Stimulated activated naive CD8-positive, alpha-beta T cell treated with anti-CD3 and anti-CD28 coated beads, Interleukin-15, amount 100 ng/mL, for 72 hours (primary cell): ENCODE measurements at regions not wholly inside any gene's neighbourhood (a gene's known extent, or its start where the extent isn't known, plus 50 kb on each side); places are given as distances from the start of the nearest gene placed in this dataset.
A peak's percentile ranks its signal among the peaks of the same experiment; 100 is the strongest.

Experiments
- ATAC-seq: fragments of 150-1000 bp; cut with Tn5 transposase; 2 replicates; pipeline ENCODE4 v1.10.0; 2021; ENCODE audit warnings: mild to moderate bottlenecking, moderate library complexity
- DNase-seq, 2 donors: peaks; one replicate each; pipeline ENCODE4 v3.0.0; 2021 to 2022
- H3K27ac Mint-ChIP-seq, 2 donors: one replicate each; pipeline ENCODE4 v1.8.0; 2022; ENCODE audit warnings: mild to moderate bottlenecking in 2 of 2, mixed read lengths in 2 of 2, moderate library complexity in 2 of 2
- H3K27me3 Mint-ChIP-seq: one replicate; pipeline ENCODE4 v1.8.0; 2022; ENCODE audit warnings: mixed read lengths
- H3K4me1 Mint-ChIP-seq: one replicate; pipeline ENCODE4 v1.8.0; 2022; ENCODE audit warnings: mild to moderate bottlenecking, mixed read lengths
- H3K4me3 Mint-ChIP-seq, 2 donors: one replicate each; pipeline ENCODE4 v1.8.0; 2022; ENCODE audit warnings: mild to moderate bottlenecking in 2 of 2, mixed read lengths in 2 of 2, moderate library complexity in 1 of 2
- H3K9me3 Mint-ChIP-seq, 2 donors: one replicate each; pipeline ENCODE4 v1.8.0; 2022; ENCODE audit warnings: mixed read lengths in 2 of 2

GRCh38 chr4:36533944-36534343 is 252.5 kb downstream of the DTHD1 start:
- H3K9me3 Mint-ChIP-seq = peaks cover 8 to 11% of the 10 kb centered on the region in 2 donors
- no peak overlapping the region for H3K27ac Mint-ChIP-seq
- no peaks in the 10 kb centered on the region for H3K27me3 Mint-ChIP-seq
- DNase-seq = no peak
- H3K4me3 Mint-ChIP-seq = no peak overlapping the region
- no peaks in the 10 kb centered on the region for H3K4me1 Mint-ChIP-seq
- ATAC-seq = no peak

- H3K9me3 Mint-ChIP-seq = no peaks in the 10 kb centered on the region
- H3K4me3 Mint-ChIP-seq = no peak overlapping the region
- peaks cover 7% of the 10 kb centered on the region for H3K4me1 Mint-ChIP-seq
- H3K27ac Mint-ChIP-seq = no peak overlapping the region
- H3K27me3 Mint-ChIP-seq = peaks cover 8% of the 10 kb centered on the region
- ATAC-seq (no peak), DNase-seq (no peak)
Observed at GRCh38 chr4:36547383-36547782, 266.0 kb downstream of the DTHD1 start.

- H3K9me3 Mint-ChIP-seq = no peaks in the 10 kb centered on the region
- H3K27me3 Mint-ChIP-seq = peaks cover 8% of the 10 kb centered on the region
- H3K4me1 Mint-ChIP-seq = peaks cover 7% of the 10 kb centered on the region
- DNase-seq (no peak), ATAC-seq (no peak)
- H3K4me3 Mint-ChIP-seq = no peak overlapping the region
- H3K27ac Mint-ChIP-seq = no peak overlapping the region
Observed at GRCh38 chr4:36549252-36549651, 267.8 kb downstream of the DTHD1 start.

GRCh38 chr4:36549992-36550391 is 268.6 kb downstream of the DTHD1 start:
- Mint-ChIP-seq H3K4me1 (peaks cover 7% of the 10 kb centered on the region), H3K4me3 (no peak overlapping the region), H3K27me3 (peaks cover 8% of the 10 kb centered on the region), H3K9me3 (no peaks in the 10 kb centered on the region), H3K27ac (no peak overlapping the region)
- ATAC-seq (no peak), DNase-seq (no peak)

- ATAC-seq = peak; percentile 95
Observed at GRCh38 chr4:36551697-36552214, 270.3 kb downstream of the DTHD1 start.

GRCh38 chr4:36553029-36553428 is 271.6 kb downstream of the DTHD1 start:
- ATAC-seq (no peak), DNase-seq (no peak)
- Mint-ChIP-seq H3K4me3 (no peak overlapping the region), H3K9me3 (peaks cover 0 to 8% of the 10 kb centered on the region in 2 donors), H3K4me1 (peaks cover 7% of the 10 kb centered on the region), H3K27ac (no peak overlapping the region), H3K27me3 (peaks cover 5% of the 10 kb centered on the region)

More at GRCh38 chr4:36551697-36552214, 270.3 kb downstream of the DTHD1 start:
- peak overlapping the region; percentile 4 to 42 for H3K27ac Mint-ChIP-seq
- H3K27me3 Mint-ChIP-seq = peaks cover 2% of the 10 kb centered on the region
- peak; percentile 15 to 37 for DNase-seq
- H3K4me3 Mint-ChIP-seq = no peak overlapping the region
- H3K4me1 Mint-ChIP-seq = peaks cover 7% of the 10 kb centered on the region
- no peaks in the 10 kb centered on the region for H3K9me3 Mint-ChIP-seq

GRCh38 chr4:36553453-36553852 is 272.0 kb downstream of the DTHD1 start:
- ATAC-seq (no peak), DNase-seq (no peak)

GRCh38 chr4:36556984-36557383 is 275.6 kb downstream of the DTHD1 start:
- Mint-ChIP-seq H3K27me3 (peaks cover 5% of the 10 kb centered on the region), H3K4me3 (no peak overlapping the region), H3K9me3 (peaks cover 0 to 8% of the 10 kb centered on the region in 2 donors), H3K27ac (no peak overlapping the region), H3K4me1 (no peaks in the 10 kb centered on the region)
- DNase-seq (no peak), ATAC-seq (no peak)

More at GRCh38 chr4:36553453-36553852, 272.0 kb downstream of the DTHD1 start:
- peaks cover 5% of the 10 kb centered on the region for H3K27me3 Mint-ChIP-seq
- H3K27ac Mint-ChIP-seq = no peak overlapping the region
- no peak overlapping the region for H3K4me3 Mint-ChIP-seq
- peaks cover 0 to 8% of the 10 kb centered on the region in 2 donors for H3K9me3 Mint-ChIP-seq
- peaks cover 7% of the 10 kb centered on the region for H3K4me1 Mint-ChIP-seq

- no peak overlapping the region for H3K27ac Mint-ChIP-seq
- DNase-seq (no peak), ATAC-seq (no peak)
- peaks cover 1 to 10% of the 10 kb centered on the region in 2 donors for H3K9me3 Mint-ChIP-seq
- no peaks in the 10 kb centered on the region for H3K4me1 Mint-ChIP-seq
- no peak overlapping the region for H3K4me3 Mint-ChIP-seq
- H3K27me3 Mint-ChIP-seq = no peaks in the 10 kb centered on the region
Observed at GRCh38 chr4:36568575-36568974, 287.2 kb downstream of the DTHD1 start.

GRCh38 chr4:36573441-36573840 is 292.0 kb downstream of the DTHD1 start:
- no peak overlapping the region for H3K4me3 Mint-ChIP-seq

GRCh38 chr4:36574816-36575215 is 293.4 kb downstream of the DTHD1 start:
- H3K4me1 Mint-ChIP-seq = no peaks in the 10 kb centered on the region
- peaks cover 13 to 17% of the 10 kb centered on the region in 2 donors for H3K9me3 Mint-ChIP-seq
- no peaks in the 10 kb centered on the region for H3K27me3 Mint-ChIP-seq
- ATAC-seq (no peak), DNase-seq (no peak)
- no peak overlapping the region for H3K4me3 Mint-ChIP-seq
- no peak overlapping the region for H3K27ac Mint-ChIP-seq

More at GRCh38 chr4:36573441-36573840, 292.0 kb downstream of the DTHD1 start:
- Mint-ChIP-seq H3K27ac (no peak overlapping the region), H3K4me1 (no peaks in the 10 kb centered on the region), H3K27me3 (no peaks in the 10 kb centered on the region), H3K9me3 (peaks cover 17% of the 10 kb centered on the region in 2 donors)
- DNase-seq (no peak), ATAC-seq (no peak)

GRCh38 chr4:36582198-36582597 is 300.8 kb downstream of the DTHD1 start:
- Mint-ChIP-seq H3K4me1 (no peaks in the 10 kb centered on the region), H3K27ac (no peak overlapping the region), H3K9me3 (peaks cover 0 to 14% of the 10 kb centered on the region in 2 donors), H3K4me3 (no peak overlapping the region), H3K27me3 (no peaks in the 10 kb centered on the region)
- DNase-seq = no peak
- no peak for ATAC-seq

- ATAC-seq (no peak), DNase-seq (no peak)
- no peaks in the 10 kb centered on the region for H3K27me3 Mint-ChIP-seq
- H3K4me1 Mint-ChIP-seq = no peaks in the 10 kb centered on the region
- H3K27ac Mint-ChIP-seq = no peak overlapping the region
- no peak overlapping the region for H3K4me3 Mint-ChIP-seq
- peaks cover 4 to 14% of the 10 kb centered on the region in 2 donors for H3K9me3 Mint-ChIP-seq
Observed at GRCh38 chr4:36587909-36588472, 306.6 kb downstream of the DTHD1 start.

GRCh38 chr4:36590343-36590742 is 308.9 kb downstream of the DTHD1 start:
- no peak for DNase-seq

GRCh38 chr4:36601864-36602495 is 320.6 kb downstream of the DTHD1 start:
- H3K9me3 Mint-ChIP-seq = no peaks in the 10 kb centered on the region
- DNase-seq (no peak), ATAC-seq (no peak)
- no peak overlapping the region for H3K27ac Mint-ChIP-seq
- no peaks in the 10 kb centered on the region for H3K4me1 Mint-ChIP-seq
- H3K4me3 Mint-ChIP-seq = no peak overlapping the region
- no peaks in the 10 kb centered on the region for H3K27me3 Mint-ChIP-seq

More at GRCh38 chr4:36590343-36590742, 308.9 kb downstream of the DTHD1 start:
- H3K27ac Mint-ChIP-seq = no peak overlapping the region
- H3K4me1 Mint-ChIP-seq = no peaks in the 10 kb centered on the region
- H3K9me3 Mint-ChIP-seq = peaks cover 4 to 14% of the 10 kb centered on the region in 2 donors
- no peaks in the 10 kb centered on the region for H3K27me3 Mint-ChIP-seq
- no peak overlapping the region for H3K4me3 Mint-ChIP-seq
- no peak for ATAC-seq

- H3K27ac Mint-ChIP-seq = no peak overlapping the region
- H3K4me1 Mint-ChIP-seq = peaks cover 5% of the 10 kb centered on the region
- H3K9me3 Mint-ChIP-seq = peaks cover 0 to 24% of the 10 kb centered on the region in 2 donors
- H3K27me3 Mint-ChIP-seq = peaks cover 14% of the 10 kb centered on the region
- DNase-seq (no peak), ATAC-seq (no peak)
- H3K4me3 Mint-ChIP-seq = no peak overlapping the region
Observed at GRCh38 chr4:36609661-36610060, 328.2 kb downstream of the DTHD1 start.
